ENCODE measurements at regions not wholly inside any gene's neighbourhood (a gene's known extent, or its start where the extent isn't known, plus 50 kb on each side); places are given as distances from the start of the nearest gene placed in this dataset.

DNA sequence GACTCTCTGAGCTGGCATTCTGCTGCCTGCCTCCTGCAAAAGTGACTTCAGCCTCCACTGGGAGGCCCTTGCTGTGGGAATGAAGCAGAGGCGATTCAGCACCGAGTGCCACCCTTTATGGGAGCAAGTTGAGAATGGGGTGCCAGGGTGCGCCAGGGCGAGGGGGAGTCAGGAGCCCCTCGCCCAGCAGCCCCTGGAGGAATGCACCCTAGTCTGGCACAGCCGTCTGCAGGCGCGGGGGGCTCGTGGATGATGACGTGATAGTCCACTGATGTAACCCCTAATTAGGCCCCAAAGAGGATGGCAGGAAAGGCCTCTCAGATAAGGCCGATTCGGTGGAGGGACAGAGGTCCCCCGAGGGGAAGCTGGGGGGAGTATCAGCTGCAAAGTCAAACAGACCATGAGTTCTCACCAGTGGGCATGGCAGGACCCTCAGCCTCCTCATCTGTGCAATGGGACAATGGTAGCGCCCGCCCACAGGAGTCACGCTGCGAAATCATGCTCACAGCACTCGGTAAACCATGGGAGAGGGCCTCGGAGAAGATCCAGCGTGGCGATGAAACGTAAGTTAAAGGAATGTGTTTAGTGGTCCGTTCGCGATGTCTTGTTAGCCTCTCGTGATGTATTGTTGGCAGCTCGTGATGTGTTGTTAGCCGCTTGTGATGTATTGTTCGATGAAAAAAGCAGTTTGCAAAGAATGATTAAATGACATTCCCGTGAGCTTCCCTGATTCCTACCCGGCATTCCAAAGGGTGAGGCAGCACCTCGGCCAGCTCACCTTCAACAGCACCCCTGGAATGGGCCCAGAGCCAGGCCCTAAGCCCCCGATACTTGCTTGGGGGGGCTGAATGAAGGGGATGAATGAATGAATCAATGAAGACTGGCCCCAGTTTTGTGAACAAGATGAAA, 49.7 kb upstream of the NOTCH1 start (continued):
- TF ChIP-seq, protein P1, sequence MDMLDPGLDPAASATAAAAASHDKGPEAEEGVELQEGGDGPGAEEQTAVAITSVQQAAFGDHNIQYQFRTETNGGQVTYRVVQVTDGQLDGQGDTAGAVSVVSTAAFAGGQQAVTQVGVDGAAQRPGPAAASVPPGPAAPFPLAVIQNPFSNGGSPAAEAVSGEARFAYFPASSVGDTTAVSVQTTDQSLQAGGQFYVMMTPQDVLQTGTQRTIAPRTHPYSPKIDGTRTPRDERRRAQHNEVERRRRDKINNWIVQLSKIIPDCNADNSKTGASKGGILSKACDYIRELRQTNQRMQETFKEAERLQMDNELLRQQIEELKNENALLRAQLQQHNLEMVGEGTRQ (IDR thresholded peaks at IDR 0.05; ENCODE audit: low read length): no peak
- no peak for TF ChIP-seq YY1 (IDR thresholded peaks at IDR 0.05; ENCODE audit: low read depth, low read length)
- no peak for TF ChIP-seq RXRA (IDR thresholded peaks at IDR 0.05; ENCODE audit: insufficient read depth, low read depth, low read length)
